NCI-H2081 treated with DMSO at 0.1 percent for 48 hours (cell line): ENCODE measurements at regions not wholly inside any gene's neighbourhood (a gene's known extent, or its start where the extent isn't known, plus 50 kb on each side); places are given as distances from the start of the nearest gene placed in this dataset.

Experiments used
- DNase-seq: peaks from one replicate; lab custom pipeline; 2025; lab: John Stamatoyannopoulos, UW

- DNase-seq: no peak
Measured at GRCh38 chr10:29117781-29118180, 171.1 kb upstream of the LYZL1 start.

- no peak for DNase-seq
Measured at GRCh38 chr10:29119374-29119773, 169.5 kb upstream of the LYZL1 start.

- no peak for DNase-seq
Measured at GRCh38 chr10:29120216-29120615, 168.7 kb upstream of the LYZL1 start.

GRCh38 chr10:29124864-29125263 lies 164.0 kb upstream of the LYZL1 start:
- DNase-seq: no peak

GRCh38 chr10:29127037-29127700 lies 161.7 kb upstream of the LYZL1 start:
- no peak for DNase-seq

- no peak for DNase-seq
Measured at GRCh38 chr10:29127731-29128130, 161.1 kb upstream of the LYZL1 start.

GRCh38 chr10:29130190-29130673 lies 158.6 kb upstream of the LYZL1 start:
- DNase-seq: no peak

- no peak for DNase-seq
Measured at GRCh38 chr10:29131952-29132547, 156.8 kb upstream of the LYZL1 start.

- DNase-seq: no peak
Measured at GRCh38 chr10:29132551-29133111, 156.2 kb upstream of the LYZL1 start.

GRCh38 chr10:29135337-29135736 lies 153.5 kb upstream of the LYZL1 start:
- no peak for DNase-seq

- DNase-seq: no peak
Measured at GRCh38 chr10:29136411-29136810, 152.5 kb upstream of the LYZL1 start.

GRCh38 chr10:29140151-29140550 lies 148.7 kb upstream of the LYZL1 start:
- no peak for DNase-seq

- no peak for DNase-seq
Measured at GRCh38 chr10:29140991-29141390, 147.9 kb upstream of the LYZL1 start.

- DNase-seq: no peak
Measured at GRCh38 chr10:29141761-29142160, 147.1 kb upstream of the LYZL1 start.

- DNase-seq: no peak
Measured at GRCh38 chr10:29142516-29143314, 146.2 kb upstream of the LYZL1 start.

- no peak for DNase-seq
Measured at GRCh38 chr10:29144126-29144525, 144.7 kb upstream of the LYZL1 start.

GRCh38 chr10:29146311-29147100 lies 142.4 kb upstream of the LYZL1 start:
- DNase-seq: no peak

GRCh38 chr10:29150010-29150409 lies 138.9 kb upstream of the LYZL1 start:
- DNase-seq: no peak

- no peak for DNase-seq
Measured at GRCh38 chr10:29151005-29151404, 137.9 kb upstream of the LYZL1 start.

GRCh38 chr10:29157321-29157720 lies 131.5 kb upstream of the LYZL1 start:
- no peak for DNase-seq

- no peak for DNase-seq
Measured at GRCh38 chr10:29158066-29158465, 130.8 kb upstream of the LYZL1 start.

- no peak for DNase-seq
Measured at GRCh38 chr10:29160150-29160617, 128.7 kb upstream of the LYZL1 start.
